GM23248 (cell line): ENCODE measurements at regions not wholly inside any gene's neighbourhood (a gene's known extent, or its start where the extent isn't known, plus 50 kb on each side); places are given as distances from the start of the nearest gene placed in this dataset.
"Not testable (repeated sequence)": the region's sequence is repeated elsewhere in the genome, so short reads cannot be mapped to it uniquely, and the experiment has no call there.

Source experiments
- DNase-seq: peaks from one replicate; pipeline ENCODE4 v3.0.0-alpha.2; 2015
- H2AFZ ChIP-seq: fragments of 200-600 bp; sonication (generic); 2 replicates; pipeline ENCODE4 v1.6.1; 2016; ENCODE audit warnings: antibody characterized with exemption
- H3F3A ChIP-seq: fragments of 200-600 bp; sonication (generic); 2 replicates; pipeline ENCODE4 v1.6.1; 2016; ENCODE audit warnings: mild to moderate bottlenecking, antibody characterized with exemption, mixed run types; ENCODE audit not compliant: insufficient read depth
- H3K27ac ChIP-seq: fragments of 200-600 bp; sonication (generic); 2 replicates; pipeline ENCODE4 v1.5.1; 2016; ENCODE audit warnings: mild to moderate bottlenecking
- H3K27me3 ChIP-seq: fragments of 200-600 bp; sonication (generic); replicated peaks from 2 replicates; pipeline ENCODE4 v1.6.1; 2016; ENCODE audit warnings: mild to moderate bottlenecking; ENCODE audit not compliant: insufficient read depth
- H3K36me3 ChIP-seq: fragments of 200-600 bp; sonication (generic); 2 replicates; pipeline ENCODE4 v1.6.1; 2016; ENCODE audit warnings: low read depth, mild to moderate bottlenecking
- H3K4me1 ChIP-seq: fragments of 200-600 bp; sonication (generic); 2 replicates; pipeline ENCODE4 v1.6.1; 2016; ENCODE audit warnings: mild to moderate bottlenecking; ENCODE audit not compliant: insufficient read depth
- H3K4me2 ChIP-seq: fragments of 200-600 bp; sonication (generic); one replicate; pipeline ENCODE4 v1.6.1; 2016; ENCODE audit warnings: mild to moderate bottlenecking; ENCODE audit not compliant: unreplicated experiment
- H3K4me3 ChIP-seq: fragments of 200-600 bp; sonication (generic); 2 replicates; pipeline ENCODE4 v1.5.1; 2016; ENCODE audit warnings: mild to moderate bottlenecking
- H3K79me2 ChIP-seq: fragments of 200-600 bp; sonication (generic); 2 replicates; pipeline ENCODE4 v1.6.1; 2016; ENCODE audit warnings: mild to moderate bottlenecking; ENCODE audit not compliant: insufficient read depth
- H3K9ac ChIP-seq: fragments of 200-600 bp; sonication (generic); 2 replicates; pipeline ENCODE4 v1.6.1; 2016; ENCODE audit warnings: mild to moderate bottlenecking
- H3K9me2 ChIP-seq: fragments of 200-600 bp; sonication (generic); 2 replicates; pipeline ENCODE4 v1.6.1; 2016; ENCODE audit warnings: mixed run types, mild to moderate bottlenecking, moderate library complexity; ENCODE audit not compliant: insufficient read depth
- H3K9me3 ChIP-seq: fragments of 200-600 bp; sonication (generic); one replicate; pipeline ENCODE4 v1.6.1; 2017; ENCODE audit warnings: low read depth
- H4K20me1 ChIP-seq: fragments of 200-600 bp; sonication (generic); 2 replicates; pipeline ENCODE4 v1.6.0; 2016; ENCODE audit not compliant: insufficient read depth
- EZH2 ChIP-seq: fragments of 200-600 bp; sonication (generic); IDR thresholded peaks from 2 replicates; pipeline ENCODE4 v1.6.1; 2018; ENCODE audit warnings: antibody characterized with exemption, mild to moderate bottlenecking; ENCODE audit not compliant: insufficient read depth, poor library complexity, severe bottlenecking
- EZH2phosphoT487 ChIP-seq: fragments of 200-600 bp; sonication (generic); IDR thresholded peaks from 2 replicates; pipeline ENCODE4 v1.6.1; 2018; ENCODE audit warnings: antibody characterized with exemption, moderate library complexity, mild to moderate bottlenecking, low read depth; ENCODE audit not compliant: insufficient read depth
- WGBS, 2 experiments: methylation state at CpG; one replicate each; pipeline ENCODE4 v1.1.6; 2015 to 2017; ENCODE audit warnings: low lambda C conversion rate in 2 of 2, low coverage in 1 of 2; ENCODE audit errors: missing lambda C conversion rate in 2 of 2; 5-methylcytosine and 5-hydroxymethylcytosine counted together
- in situ Hi-C: fragments of 300-500 bp; cut with MboI; formaldehyde crosslinking; loops from 2 replicates; pipeline ENCODE4 v1.15.0; 2020

DNA sequence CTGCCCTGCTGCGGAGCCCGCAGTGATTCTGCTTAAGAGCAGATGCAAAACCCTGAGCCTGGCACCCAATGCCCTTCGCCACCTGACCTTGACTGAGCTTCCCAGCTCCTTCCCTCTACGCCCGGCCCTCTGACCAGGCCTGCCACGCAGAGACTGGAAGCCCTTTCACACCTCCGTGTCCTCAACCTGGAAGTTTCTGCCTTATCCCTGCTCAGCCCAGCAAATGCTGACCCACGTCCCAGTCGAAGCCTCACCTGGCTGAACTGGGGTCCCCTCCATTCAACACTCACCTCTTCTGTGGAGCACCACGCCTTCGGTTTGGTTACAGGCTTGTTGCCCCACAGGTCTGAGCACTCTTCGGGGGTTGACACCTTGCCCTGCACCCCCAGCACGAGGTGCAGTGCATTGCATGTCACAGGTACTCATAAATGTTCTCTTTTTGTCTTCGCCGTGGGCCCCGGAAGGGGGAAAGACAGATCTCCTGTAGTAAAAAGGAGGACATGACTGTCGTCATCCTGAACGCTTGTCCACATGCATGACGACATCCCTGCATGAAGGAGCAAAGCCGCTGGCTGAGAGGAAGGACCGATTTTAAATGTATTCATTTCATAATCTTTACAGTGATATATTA is 153.6 kb upstream of the TNRC6C start:
- DNase-seq = no peak
- Histone ChIP-seq H4K20me1 (no peaks in the 10 kb centered on the region), H3K4me2 (no peak overlapping the region), H3K9me2 (no peaks in the 10 kb centered on the region), H3K9me3 (no peaks in the 10 kb centered on the region), H3K4me1 (no peaks in the 10 kb centered on the region), H3K27me3 (peaks cover 34% of the 10 kb centered on the region), H3K79me2 (no peaks in the 10 kb centered on the region), H3K9ac (no peak overlapping the region), H3K36me3 (no peaks in the 10 kb centered on the region), H3K4me3 (no peak overlapping the region), H2AFZ (no peak overlapping the region), H3F3A (no peaks in the 10 kb centered on the region), H3K27ac (no peak overlapping the region)
- in situ Hi-C loops = no loop called here
- TF ChIP-seq EZH2phosphoT487 = no peak
- no peak for TF ChIP-seq EZH2
- 72 to 73% methylated on average over 19 to 21 of the region's 21 CpGs for WGBS, 2 experiments

DNA sequence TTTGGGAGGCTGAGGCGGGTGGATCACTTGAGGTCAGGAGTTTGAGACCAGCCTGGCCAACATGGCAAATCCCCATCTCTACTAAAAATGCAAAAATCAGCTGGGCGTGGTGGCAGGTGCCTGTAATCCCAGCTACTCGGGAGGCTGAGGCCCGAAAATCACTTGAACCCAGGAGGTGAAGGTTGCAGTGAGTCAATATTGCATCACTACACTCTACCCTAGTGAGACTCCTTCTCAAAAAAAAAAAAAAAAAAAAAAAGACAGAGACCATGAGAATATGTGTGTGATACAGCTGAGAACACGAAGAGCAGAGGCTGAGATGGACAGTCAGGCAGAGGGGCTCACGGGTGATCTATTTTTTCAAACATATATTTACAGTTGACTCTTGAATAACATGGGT is 152.5 kb upstream of the TNRC6C start:
- H3F3A ChIP-seq, H3K36me3 ChIP-seq, H3K79me2 ChIP-seq, H3K9ac ChIP-seq, H3K9me3 ChIP-seq, H3K4me2 ChIP-seq, in situ Hi-C loops, H3K9me2 ChIP-seq, H3K4me1 ChIP-seq, H4K20me1 ChIP-seq, H3K4me3 ChIP-seq, DNase-seq, H2AFZ ChIP-seq, H3K27ac ChIP-seq: not testable (repeated sequence)
- H3K27me3 ChIP-seq = peaks cover 34% of the 10 kb centered on the region
- 69 to 75% methylated on average over 6 of the region's 6 CpGs for WGBS, 2 experiments

DNA sequence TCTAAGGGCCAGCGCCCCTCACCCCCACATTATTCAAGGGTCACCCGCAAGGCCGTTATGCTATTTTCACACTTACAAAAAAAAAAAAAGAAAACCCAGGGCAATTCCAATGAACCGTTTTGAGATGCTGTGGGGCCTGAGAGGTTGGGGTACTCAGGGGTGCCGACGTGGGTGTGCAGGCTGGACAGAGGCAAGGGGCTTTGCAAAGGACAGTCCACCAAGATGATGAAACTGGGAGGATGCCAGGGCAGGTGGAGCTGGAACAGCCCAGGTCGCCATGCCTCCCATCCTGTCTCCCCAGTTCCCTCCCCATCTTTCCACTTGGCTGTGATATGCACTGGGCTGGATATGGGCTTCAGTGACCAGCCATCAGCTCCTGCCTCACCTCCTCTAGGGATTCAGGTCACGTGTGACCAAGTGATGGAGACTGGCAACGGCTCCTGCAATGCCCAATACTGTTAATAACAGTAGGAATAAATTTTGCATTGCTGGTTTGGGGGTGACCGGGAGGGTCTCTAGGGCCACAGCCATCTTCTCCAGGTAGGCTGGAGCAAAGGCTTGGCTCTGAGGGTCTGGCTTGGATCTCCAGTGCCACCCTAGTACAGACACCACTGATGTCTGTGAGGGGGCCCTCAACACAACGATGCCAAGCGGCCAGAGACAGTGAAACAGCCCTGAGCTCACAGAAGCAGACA is 151.3 kb upstream of the TNRC6C start:
- H3K9me3 ChIP-seq = no peaks in the 10 kb centered on the region
- in situ Hi-C loops = no loop called here
- no peak overlapping the region for H3K9ac ChIP-seq
- H3F3A ChIP-seq = peaks cover 5% of the 10 kb centered on the region; the same call in 1 of the 2 replicates
- peaks cover 13% of the 10 kb centered on the region; the same call in 1 of the 2 replicates for H3K4me1 ChIP-seq
- no peaks in the 10 kb centered on the region for H3K79me2 ChIP-seq
- no peak overlapping the region for H3K4me3 ChIP-seq
- H3K36me3 ChIP-seq = no peaks in the 10 kb centered on the region
- no peaks in the 10 kb centered on the region for H4K20me1 ChIP-seq
- WGBS, 2 experiments = 62 to 64% methylated on average over 12 of the region's 12 CpGs
- no peak overlapping the region for H2AFZ ChIP-seq
- no peak overlapping the region for H3K27ac ChIP-seq
- no peak overlapping the region for H3K4me2 ChIP-seq
- H3K27me3 ChIP-seq = peaks cover 27% of the 10 kb centered on the region
- no peaks in the 10 kb centered on the region for H3K9me2 ChIP-seq
- no peak for TF ChIP-seq EZH2phosphoT487
- TF ChIP-seq EZH2 = no peak
- no peak for DNase-seq

DNA sequence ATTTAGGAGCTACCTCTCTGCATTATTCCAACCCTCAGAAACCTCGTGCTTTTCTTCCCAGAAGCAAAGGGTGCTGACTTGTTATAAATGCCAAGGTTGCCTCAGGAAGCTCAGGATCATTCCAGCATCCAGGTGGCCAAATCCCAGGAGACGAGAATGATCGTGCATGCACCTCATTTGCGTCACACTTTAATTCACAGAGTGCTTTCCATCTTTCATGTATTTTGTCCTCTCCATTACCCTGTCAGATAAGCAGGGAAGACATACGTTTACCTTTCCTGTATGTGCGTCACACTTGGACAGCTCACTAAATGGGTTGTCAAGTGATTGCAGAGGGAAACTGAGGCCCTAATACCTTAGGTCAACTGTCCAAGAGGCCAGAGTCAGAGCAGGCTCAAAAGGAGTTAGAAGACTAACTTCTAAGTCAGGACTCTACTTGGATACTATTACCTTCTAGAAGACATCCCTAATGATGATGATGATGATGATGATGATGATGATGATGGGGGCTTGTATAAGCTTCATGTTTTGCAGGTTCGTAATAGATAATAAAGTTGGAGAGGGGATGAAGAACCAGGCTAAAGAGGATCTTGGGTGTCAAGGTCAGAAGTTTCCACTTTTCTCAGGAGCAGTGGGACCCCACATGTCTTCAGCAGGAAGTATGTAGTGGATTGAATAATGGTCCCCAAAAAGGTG is 150.6 kb upstream of the TNRC6C start:
- Histone ChIP-seq H4K20me1 (no peaks in the 10 kb centered on the region), H3K9me2 (no peaks in the 10 kb centered on the region), H3K9me3 (no peaks in the 10 kb centered on the region), H3K4me3 (no peak overlapping the region), H3K4me1 (peaks cover 13% of the 10 kb centered on the region; the same call in 1 of the 2 replicates), H3F3A (peaks cover 5% of the 10 kb centered on the region; the same call in 1 of the 2 replicates), H2AFZ (no peak overlapping the region), H3K36me3 (no peaks in the 10 kb centered on the region), H3K27ac (no peak overlapping the region), H3K9ac (no peak overlapping the region), H3K4me2 (no peak overlapping the region), H3K79me2 (no peaks in the 10 kb centered on the region), H3K27me3 (peaks cover 20% of the 10 kb centered on the region)
- in situ Hi-C loops = no loop called here
- no peak for DNase-seq
- TF ChIP-seq EZH2 = no peak
- TF ChIP-seq EZH2phosphoT487 = no peak
- WGBS, 2 experiments = 76 to 77% methylated on average over 7 of the region's 7 CpGs
